ENCODE measurements at regions not wholly inside any gene's neighbourhood (a gene's known extent, or its start where the extent isn't known, plus 50 kb on each side); places are given as distances from the start of the nearest gene placed in this dataset.

DNA sequence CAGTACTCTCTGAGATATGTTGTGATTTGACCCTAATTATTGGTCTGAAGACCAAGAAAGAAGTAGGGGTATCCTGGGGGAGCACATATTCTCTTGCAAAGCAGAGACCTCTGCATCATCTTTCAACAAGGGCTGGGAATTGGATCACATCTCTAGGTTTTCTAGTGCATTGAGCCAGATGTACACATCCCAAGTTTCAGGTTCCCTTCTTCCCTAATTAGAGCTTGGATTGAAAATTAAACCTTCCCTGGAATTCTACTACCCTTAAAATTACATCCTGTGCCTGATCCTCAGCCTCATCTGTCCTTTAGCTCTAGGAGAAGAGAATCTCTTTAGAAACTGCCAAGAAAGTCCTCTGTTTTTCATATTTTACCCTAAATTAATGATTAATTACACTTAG lies 839.6 kb downstream of the SLC6A15 start:
- DNase-seq: no peak
- TF ChIP-seq, protein P1, sequence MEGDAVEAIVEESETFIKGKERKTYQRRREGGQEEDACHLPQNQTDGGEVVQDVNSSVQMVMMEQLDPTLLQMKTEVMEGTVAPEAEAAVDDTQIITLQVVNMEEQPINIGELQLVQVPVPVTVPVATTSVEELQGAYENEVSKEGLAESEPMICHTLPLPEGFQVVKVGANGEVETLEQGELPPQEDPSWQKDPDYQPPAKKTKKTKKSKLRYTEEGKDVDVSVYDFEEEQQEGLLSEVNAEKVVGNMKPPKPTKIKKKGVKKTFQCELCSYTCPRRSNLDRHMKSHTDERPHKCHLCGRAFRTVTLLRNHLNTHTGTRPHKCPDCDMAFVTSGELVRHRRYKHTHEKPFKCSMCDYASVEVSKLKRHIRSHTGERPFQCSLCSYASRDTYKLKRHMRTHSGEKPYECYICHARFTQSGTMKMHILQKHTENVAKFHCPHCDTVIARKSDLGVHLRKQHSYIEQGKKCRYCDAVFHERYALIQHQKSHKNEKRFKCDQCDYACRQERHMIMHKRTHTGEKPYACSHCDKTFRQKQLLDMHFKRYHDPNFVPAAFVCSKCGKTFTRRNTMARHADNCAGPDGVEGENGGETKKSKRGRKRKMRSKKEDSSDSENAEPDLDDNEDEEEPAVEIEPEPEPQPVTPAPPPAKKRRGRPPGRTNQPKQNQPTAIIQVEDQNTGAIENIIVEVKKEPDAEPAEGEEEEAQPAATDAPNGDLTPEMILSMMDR (IDR thresholded peaks at IDR 0.05; ENCODE audit: low read depth, low read length): no peak
- H3K36me3 ChIP-seq: no peaks in the 10 kb centered on the region

DNA sequence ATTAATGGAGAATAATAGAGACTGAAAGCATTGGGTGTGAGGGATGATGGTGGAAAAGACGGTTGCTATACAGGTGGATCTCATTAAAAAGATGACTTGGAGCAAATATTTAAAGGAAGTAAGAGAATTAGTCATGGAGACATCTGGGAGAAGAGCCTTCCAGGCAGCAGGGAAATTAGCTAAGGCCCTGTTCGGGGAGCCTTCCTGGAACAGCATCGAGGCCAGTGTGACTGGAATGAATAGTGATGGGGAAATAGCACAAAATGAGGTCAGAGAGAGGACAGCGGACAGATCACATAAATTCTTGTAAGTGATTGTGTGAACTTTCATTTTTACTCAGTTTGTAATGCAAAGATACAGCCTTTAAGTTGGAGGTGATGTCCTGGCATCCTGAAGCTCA lies 842.3 kb downstream of the SLC6A15 start:
- Histone ChIP-seq H3K9me3 (ENCODE audit: severe bottlenecking) (no peaks in the 10 kb centered on the region), H3K4me3 (ENCODE audit: low read depth, low read length) (no peak overlapping the region), H3K27ac (no peak overlapping the region), H3K36me3 (no peaks in the 10 kb centered on the region), H3K27me3 (ENCODE audit: insufficient read depth, low read depth, severe bottlenecking) (no peaks in the 10 kb centered on the region)
- DNase-seq: no peak
- TF ChIP-seq, protein P1 (IDR thresholded peaks at IDR 0.05; ENCODE audit: low read depth, low read length): no peak

More for the DNA sequence above, 839.6 kb downstream of the SLC6A15 start:
- Histone ChIP-seq H3K27ac (no peak overlapping the region), H3K27me3 (ENCODE audit: insufficient read depth, low read depth, severe bottlenecking) (no peaks in the 10 kb centered on the region), H3K9me3 (ENCODE audit: severe bottlenecking) (no peaks in the 10 kb centered on the region), H3K4me3 (ENCODE audit: low read depth, low read length) (no peak overlapping the region)

DNA sequence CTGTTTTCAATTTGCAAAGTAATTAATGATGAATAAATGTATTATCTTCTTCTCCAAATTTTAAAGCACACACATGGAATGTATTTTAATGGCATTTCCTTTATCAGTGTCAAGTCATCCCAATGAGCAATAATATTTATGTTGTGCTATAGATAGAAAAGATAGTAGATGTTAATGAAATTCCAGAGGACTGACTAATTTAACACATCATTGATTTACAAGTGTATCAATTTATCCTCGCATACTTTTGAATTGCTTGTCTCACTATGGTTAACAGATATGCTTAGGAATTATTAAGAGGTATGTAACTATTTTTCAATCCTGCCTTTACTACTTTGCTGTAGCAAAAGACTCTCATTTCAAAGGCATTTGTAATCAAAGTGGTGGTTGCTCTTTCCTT lies 842.9 kb downstream of the SLC6A15 start:
- DNase-seq: no peak
- no peak overlapping the region for H3K4me3 ChIP-seq (ENCODE audit: low read depth, low read length)

DNA sequence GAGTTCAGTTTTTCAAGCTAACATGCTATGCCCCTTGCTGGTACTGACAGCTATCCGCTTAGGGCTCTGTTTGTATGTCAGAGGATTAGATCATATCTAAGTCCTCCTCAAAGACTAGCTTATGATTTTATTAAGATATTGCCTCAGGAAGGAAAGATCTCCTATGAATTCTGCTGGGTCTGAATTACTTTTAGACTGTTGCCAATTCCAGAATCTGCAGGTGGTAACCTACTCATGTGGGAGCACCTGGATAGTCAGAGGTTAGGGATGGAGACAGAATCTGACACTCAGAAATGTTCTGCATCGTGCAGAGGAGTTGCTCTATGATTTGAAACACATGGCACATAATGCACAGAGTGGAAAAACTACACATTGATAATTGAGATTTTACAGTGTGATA lies 843.4 kb downstream of the SLC6A15 start:
- no peak overlapping the region for H3K27ac ChIP-seq

More for the DNA sequence above, 842.9 kb downstream of the SLC6A15 start:
- TF ChIP-seq, protein P1 (IDR thresholded peaks at IDR 0.05; ENCODE audit: low read depth, low read length): no peak
- no peaks in the 10 kb centered on the region for H3K36me3 ChIP-seq
- no peaks in the 10 kb centered on the region for H3K9me3 ChIP-seq (ENCODE audit: severe bottlenecking)
- no peak overlapping the region for H3K27ac ChIP-seq
- no peaks in the 10 kb centered on the region for H3K27me3 ChIP-seq (ENCODE audit: insufficient read depth, low read depth, severe bottlenecking)

DNA sequence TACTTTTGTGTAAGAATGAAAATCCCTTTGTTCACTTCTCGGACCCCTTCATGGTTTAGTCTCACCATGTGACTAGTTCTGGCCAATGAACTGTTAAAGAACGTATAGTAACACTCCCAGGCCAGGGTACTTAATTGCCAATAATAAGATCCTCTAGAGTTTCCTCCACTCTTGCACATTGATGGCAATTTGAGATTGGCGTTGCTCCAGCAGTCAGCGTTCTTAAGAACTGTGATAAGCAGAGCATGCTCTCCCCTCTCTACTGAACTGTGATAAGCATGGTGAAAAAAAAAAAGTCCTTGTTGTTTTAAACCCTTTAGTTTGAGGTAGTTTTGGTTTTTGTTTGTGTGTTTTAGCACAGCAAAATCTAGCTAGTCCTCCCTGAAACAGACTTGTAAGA lies 854.5 kb downstream of the SLC6A15 start:
- H3K4me3 ChIP-seq (ENCODE audit: low read depth, low read length): no peak overlapping the region
- no peaks in the 10 kb centered on the region for H3K36me3 ChIP-seq
- H3K27ac ChIP-seq: no peak overlapping the region
- no peak for DNase-seq
- TF ChIP-seq, protein P1 (IDR thresholded peaks at IDR 0.05; ENCODE audit: low read depth, low read length): no peak
- no peaks in the 10 kb centered on the region for H3K27me3 ChIP-seq (ENCODE audit: insufficient read depth, low read depth, severe bottlenecking)
- H3K9me3 ChIP-seq (ENCODE audit: severe bottlenecking): no peaks in the 10 kb centered on the region

More for the DNA sequence above, 843.4 kb downstream of the SLC6A15 start:
- TF ChIP-seq, protein P1 (IDR thresholded peaks at IDR 0.05; ENCODE audit: low read depth, low read length): no peak
- no peak for DNase-seq
- no peak overlapping the region for H3K4me3 ChIP-seq (ENCODE audit: low read depth, low read length)
- no peaks in the 10 kb centered on the region for H3K36me3 ChIP-seq
- no peaks in the 10 kb centered on the region for H3K9me3 ChIP-seq (ENCODE audit: severe bottlenecking)
- no peaks in the 10 kb centered on the region for H3K27me3 ChIP-seq (ENCODE audit: insufficient read depth, low read depth, severe bottlenecking)

DNA sequence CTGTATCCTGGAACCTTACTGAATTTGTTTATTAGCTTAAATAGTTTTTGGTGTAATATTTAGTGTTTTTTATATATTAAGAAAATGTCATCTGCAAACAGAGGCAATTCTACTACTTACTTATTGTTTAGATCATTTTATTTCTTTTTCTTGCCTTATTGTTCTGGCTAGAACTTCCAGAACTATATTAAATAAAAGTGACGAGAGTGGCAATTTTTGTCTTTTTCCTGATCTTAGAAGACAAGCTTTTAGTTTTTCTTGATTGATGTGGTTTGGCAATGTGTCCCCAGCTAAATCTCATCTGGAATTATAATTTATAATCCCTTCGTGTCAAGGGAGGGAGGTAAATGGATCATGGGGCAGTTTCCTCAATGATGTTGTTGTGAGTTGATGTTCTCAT lies 857.8 kb downstream of the SLC6A15 start:
- no peak overlapping the region for H3K4me3 ChIP-seq (ENCODE audit: low read depth, low read length)
- H3K27me3 ChIP-seq (ENCODE audit: insufficient read depth, low read depth, severe bottlenecking): no peaks in the 10 kb centered on the region
- no peaks in the 10 kb centered on the region for H3K9me3 ChIP-seq (ENCODE audit: severe bottlenecking)
- H3K36me3 ChIP-seq: no peaks in the 10 kb centered on the region
- TF ChIP-seq, protein P1 (IDR thresholded peaks at IDR 0.05; ENCODE audit: low read depth, low read length): no peak
- no peak overlapping the region for H3K27ac ChIP-seq
- no peak for DNase-seq

Measured in WERI-Rb-1 (cell line).